ENCODE measurements at regions not wholly inside any gene's neighbourhood (a gene's known extent, or its start where the extent isn't known, plus 50 kb on each side); places are given as distances from the start of the nearest gene placed in this dataset.

GRCh38 chr6:88304520-88304919 is 138.4 kb upstream of the CNR1 start:
- DNase-seq = no peak

- no peak for DNase-seq
These were observed 136.7 kb upstream of the CNR1 start for GRCh38 chr6:88302769-88303225.

DNA sequence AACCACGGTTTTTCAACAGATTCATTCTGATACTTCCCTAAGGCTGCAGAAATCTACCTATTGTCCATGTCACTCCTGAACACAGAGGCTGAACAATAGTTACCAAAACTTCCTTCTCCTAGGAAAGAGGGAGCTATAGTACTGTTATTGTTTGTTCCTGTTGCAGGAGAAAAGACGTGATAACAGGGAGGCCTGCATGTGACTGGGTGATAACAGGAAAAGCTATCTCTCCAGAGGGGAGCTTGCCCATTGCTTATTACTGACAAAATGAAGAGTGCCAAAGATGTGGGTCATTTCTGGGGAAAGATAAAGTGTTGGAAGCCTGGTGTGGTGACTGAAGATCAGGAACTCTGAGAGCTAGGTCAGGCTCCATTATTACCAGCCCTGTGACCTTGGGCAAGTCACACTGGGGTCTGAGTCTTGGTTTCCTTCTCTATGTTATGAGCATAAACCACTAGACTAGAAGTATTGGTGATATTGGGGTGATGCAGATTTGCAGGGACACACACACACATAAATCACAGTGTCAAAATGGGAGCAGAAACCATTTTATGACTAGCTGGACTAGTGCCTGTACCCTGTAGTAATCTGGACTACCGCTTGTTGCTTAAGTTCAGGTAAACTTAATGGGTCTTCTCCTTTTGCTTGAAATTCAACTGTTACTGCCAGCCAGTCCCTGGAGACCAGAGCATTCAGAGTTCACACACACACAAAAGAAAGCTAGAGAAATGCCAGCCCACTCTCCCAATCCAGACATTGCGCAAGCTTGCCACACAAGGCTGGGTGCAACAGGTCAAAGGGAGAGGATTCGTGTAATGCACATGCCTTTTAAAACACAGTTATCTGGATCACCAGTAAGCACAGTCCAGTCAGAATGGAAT is 136.0 kb upstream of the CNR1 start:
- DNase-seq = no peak

DNA sequence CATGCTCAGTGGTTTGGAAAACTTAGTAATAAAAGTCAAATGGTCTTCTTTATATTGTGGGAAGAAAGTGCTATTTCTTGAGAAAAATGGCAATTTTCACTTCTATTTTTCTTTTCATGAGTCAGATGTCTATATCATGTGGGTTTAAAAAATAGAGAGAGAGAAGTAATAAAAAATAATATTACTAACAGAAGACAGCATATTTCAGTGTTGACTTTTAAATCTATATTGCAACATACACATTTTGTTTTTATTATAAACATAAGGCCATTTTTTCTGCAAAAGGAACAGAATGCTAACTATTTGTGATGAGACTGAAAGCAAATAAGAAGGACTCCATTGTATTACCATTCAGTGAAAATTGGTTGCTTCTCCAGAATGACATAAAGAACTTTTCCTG is 135.1 kb upstream of the CNR1 start:
- no peak for DNase-seq

GRCh38 chr6:88298066-88298845 is 132.1 kb upstream of the CNR1 start:
- DNase-seq = no peak

DNA sequence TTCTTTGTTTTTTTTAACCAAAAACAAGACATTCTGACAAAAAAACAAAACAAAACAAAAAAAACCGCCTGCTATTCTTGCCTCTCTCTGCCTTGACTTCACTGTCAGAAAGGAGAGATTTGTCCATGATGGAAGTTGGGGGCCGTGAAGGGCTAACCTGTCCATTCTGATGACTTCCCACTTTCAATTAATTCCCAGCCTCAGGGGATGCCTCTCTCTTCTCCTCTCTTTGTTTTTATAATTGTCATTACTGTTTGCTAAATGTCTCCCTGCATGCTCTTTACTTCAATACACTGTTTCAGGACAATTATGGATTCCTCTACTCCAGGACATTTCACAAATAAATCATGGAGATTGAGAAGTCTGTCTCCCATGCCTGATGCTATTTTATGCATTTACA is 130.5 kb upstream of the CNR1 start:
- DNase-seq = no peak

- no peak for DNase-seq
These were observed 129.5 kb upstream of the CNR1 start for GRCh38 chr6:88295663-88296062.

DNA sequence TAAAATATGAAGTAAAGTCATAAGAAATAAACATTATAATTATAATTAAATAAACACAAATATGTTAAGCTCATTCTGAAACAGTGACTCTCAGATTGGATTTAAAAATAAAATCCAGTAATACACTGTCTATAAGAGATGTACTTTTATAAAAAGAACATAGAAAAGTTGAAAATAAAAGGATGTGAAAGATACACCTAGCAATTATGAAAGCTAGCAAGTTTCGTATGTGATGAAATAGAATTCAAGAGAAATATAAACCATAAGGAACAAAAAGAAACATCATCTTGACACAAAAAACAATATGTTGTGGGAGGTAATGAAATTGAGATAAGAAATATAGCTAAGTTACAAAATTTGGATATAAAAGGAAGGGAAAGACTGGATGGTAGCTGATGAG is 128.6 kb upstream of the CNR1 start:
- DNase-seq = no peak

DNA sequence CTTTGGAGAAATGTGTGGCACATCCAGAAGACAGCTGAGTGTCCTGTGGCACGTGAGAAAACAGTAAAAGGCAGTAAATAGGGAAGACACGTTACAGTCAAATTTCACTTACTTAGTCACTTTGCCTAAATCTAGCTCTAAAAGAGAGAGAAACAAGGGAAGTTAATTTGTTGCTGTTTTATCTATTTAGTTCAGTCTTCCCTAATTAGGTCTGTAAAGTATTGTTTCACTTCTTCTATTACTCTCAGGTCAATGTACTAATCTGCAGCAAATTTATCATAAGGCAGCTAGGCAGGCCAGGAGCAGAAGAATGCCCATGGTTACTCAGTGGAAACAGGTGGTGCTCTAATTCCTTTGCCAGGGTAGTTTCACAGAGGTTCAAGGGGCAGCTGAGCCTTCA is 124.3 kb upstream of the CNR1 start:
- no peak for DNase-seq

DNA sequence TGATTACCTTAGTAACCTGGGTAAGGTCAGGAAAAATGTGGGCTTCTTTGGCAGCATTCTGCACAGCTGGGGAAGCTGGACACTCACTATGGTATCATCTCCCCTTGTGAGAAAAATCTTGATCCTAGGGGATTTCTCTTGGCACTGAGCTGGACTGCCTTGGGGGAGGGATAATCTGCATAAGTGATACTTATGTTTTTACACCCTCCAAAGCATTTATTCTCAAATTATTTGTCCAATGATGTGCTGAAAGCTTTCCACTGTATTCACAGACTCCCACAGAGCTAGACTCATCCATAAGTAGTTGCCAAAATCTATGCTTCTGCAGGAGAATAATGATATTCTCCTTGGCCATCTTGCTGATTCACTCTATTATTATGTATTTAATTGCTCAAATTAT is 121.5 kb upstream of the CNR1 start:
- DNase-seq = no peak

GRCh38 chr6:88276331-88276730 is 110.2 kb upstream of the CNR1 start:
- no peak for DNase-seq

DNA sequence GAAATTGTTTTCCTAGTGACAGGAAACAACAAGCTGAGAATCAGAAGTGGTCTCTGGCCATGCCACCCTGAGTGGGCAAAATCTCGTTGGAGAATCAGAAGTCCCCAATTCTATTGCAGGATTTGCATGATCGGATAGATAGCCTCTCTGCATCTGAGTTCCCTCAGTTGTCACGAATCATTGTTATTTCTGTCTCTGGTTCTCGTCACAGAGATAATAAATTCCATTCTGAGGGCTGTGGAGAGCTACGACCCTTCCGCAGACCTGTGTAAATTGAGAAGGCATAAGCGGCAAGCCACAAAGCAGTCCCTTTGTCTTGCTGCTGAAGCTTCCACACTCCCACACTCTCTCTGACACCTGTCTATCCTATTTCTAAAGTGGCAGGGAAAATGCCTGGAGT is 102.4 kb upstream of the CNR1 start:
- no peak for DNase-seq

DNA sequence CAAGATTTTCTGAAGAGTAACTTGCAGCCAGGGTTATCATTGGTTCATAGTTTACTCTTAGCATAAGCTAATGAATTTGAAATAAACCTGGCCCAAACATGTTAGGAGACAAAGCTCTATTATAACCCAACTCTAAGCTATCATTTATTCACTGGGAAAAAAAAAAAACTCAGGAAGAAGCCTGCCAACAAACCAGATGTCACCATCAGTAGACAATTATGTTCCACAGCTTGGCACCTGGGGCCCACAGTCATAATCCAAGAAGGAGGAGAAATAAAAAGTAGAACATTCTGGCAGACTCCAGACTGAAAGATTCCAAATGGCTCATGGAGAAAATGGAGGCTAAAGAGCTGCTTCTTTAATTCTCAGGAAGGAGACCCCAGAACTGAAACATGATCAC is 100.0 kb upstream of the CNR1 start:
- DNase-seq = no peak

- DNase-seq = no peak
These were observed 97.4 kb upstream of the CNR1 start for GRCh38 chr6:88263591-88263990.

DNA sequence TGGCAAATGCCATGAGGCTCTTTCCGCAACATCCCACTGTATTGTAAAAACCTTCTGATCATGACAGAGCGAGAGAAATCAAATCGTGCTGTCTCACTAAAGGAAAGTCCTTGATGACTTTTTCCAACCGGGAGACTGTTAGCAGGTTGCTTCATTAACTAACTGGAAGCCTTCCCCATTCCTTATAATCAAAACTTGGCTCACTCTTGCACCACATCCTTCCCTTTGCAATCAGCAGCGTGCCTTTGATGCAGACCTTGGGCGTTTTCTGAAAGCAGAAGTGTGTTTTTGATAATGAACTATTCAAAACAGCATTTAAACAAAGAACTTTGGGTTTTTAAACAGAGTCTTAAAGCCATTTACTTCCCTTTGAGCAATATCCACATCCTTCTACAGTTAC is 96.2 kb upstream of the CNR1 start:
- DNase-seq = peak; percentile 19

- DNase-seq = no peak
These were observed 85.2 kb upstream of the CNR1 start for GRCh38 chr6:88251301-88251700.

DNA sequence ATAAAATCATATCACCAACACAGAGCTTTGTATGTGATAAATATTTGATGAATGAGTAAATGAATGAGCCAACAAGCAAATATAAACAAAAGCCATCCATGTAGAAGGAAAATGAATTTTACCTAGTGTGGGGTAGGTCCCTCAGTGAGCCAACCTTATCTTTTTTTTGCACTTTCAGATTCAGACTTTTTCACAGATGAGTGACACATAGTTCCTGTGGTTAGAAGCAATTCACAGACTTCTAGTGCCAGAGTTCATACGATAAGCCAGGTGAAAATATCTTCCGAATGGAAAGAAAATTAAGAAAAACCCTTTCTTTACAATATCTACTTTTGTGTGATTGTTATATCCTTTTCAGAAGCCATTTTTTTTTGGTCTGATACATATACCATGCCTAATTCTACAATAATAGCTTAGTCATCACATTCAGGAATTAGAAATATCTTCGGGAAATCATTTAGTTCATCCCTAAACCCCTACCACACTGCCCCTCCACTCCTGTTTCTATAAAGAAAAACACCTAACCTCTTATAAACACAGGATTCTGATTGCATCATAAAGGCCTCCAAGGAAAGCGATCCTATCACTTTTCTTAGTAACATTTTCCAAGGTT is 82.7 kb upstream of the CNR1 start:
- no peak for DNase-seq

- DNase-seq = no peak
These were observed 80.5 kb upstream of the CNR1 start for GRCh38 chr6:88246654-88247053.

GRCh38 chr6:88244721-88245120 is 78.6 kb upstream of the CNR1 start:
- DNase-seq = no peak

GRCh38 chr6:88238901-88239300 is 72.8 kb upstream of the CNR1 start:
- DNase-seq = no peak

DNA sequence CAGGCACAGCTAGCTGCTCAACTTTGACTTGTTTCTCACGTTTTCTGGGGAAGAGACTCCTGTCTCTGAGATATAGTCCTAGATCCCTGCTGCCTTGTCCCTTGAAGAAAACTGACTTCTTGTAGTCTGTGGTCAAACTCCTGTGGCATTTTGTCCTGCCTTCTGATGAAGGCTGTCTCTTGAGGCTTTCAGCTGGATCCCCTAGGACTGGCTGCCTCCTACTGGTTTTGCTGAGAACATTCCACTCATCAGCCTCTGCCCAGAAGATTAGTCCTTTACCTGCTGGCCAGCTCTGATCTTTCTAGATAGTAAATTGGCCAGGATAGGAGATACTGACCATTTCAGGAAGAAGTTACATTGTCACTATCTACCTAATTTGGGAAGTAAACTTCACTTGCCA is 71.9 kb upstream of the CNR1 start:
- no peak for DNase-seq

DNA sequence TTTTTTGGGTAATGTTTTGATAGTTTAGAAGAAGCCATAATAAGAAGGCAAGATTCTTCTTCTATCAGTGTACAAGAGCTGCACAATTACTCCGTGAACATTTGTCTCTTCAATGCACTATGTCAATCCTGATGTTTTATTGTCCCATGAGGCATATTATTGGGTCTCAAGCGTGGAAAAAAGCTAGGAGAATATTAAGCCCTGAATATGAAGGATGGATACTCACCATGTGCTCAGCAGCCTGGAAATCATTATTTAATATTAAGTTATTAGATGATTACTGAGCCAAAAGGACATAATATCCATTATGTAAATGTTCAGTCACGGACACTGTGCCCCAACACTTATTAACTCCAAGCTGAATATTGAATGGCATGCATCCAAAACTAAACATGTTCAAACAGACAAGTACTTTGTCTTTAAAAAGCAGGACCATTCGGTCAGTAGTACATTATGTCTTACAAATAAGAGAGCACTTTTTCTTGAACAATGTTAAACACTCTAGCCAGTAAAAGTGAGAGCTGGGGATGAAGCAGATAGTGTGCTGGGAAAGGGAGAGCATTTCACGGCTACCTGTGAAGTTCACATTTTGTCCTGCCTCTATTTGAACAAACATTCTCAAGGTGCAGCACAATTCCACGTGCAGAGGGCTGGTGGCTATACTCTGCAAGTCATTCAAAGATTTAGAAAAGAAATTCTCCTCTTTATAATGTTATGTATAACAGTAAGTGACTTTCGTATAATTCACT is 70.6 kb upstream of the CNR1 start:
- no peak for DNase-seq

GRCh38 chr6:88232753-88233152 is 66.6 kb upstream of the CNR1 start:
- DNase-seq = no peak
